GM12892 (cell line): ENCODE measurements at regions not wholly inside any gene's neighbourhood (a gene's known extent, or its start where the extent isn't known, plus 50 kb on each side); places are given as distances from the start of the nearest gene placed in this dataset.

Experiments used
- POLR2A ChIP-seq: IDR thresholded peaks from 2 replicates; pipeline ENCODE4 v1.6.1; 2011; ENCODE audit warnings: low read depth, low read length, control low read depth
- POLR2AphosphoS5 ChIP-seq: IDR thresholded peaks from 2 replicates; pipeline ENCODE4 v1.6.1; 2011; ENCODE audit warnings: low read depth, low read length, control low read depth

- no peak for TF ChIP-seq POLR2AphosphoS5
- TF ChIP-seq POLR2A, result no peak
Measured at GRCh38 chr6:22173311-22173710, 123.5 kb downstream of the PRL start.
